Muscle layer of duodenum (tissue), 2 donors: ENCODE measurements at regions not wholly inside any gene's neighbourhood (a gene's known extent, or its start where the extent isn't known, plus 50 kb on each side); places are given as distances from the start of the nearest gene placed in this dataset.
"Not testable (repeated sequence)": the region's sequence is repeated elsewhere in the genome, so short reads cannot be mapped to it uniquely, and the experiment has no call there.

ENCODE experiments used
- H3K27ac ChIP-seq: one replicate; pipeline ENCODE4 v1.7.0; 2013; ENCODE audit warnings: mild to moderate bottlenecking, low read length
- H3K27me3 ChIP-seq: one replicate; pipeline ENCODE4 v1.7.0; 2013; ENCODE audit warnings: low read depth, mild to moderate bottlenecking, control low read depth, low read length
- H3K36me3 ChIP-seq, 2 donors: one replicate each; pipeline ENCODE4 v1.7.0; 2013; ENCODE audit warnings: low read length in 2 of 2, control low read depth in 1 of 2, mild to moderate bottlenecking in 1 of 2; ENCODE audit not compliant: insufficient read depth in 2 of 2, control insufficient read depth in 1 of 2
- H3K4me1 ChIP-seq, 2 donors: one replicate each; pipeline ENCODE4 v1.7.0; 2013; ENCODE audit warnings: low read length in 2 of 2, mild to moderate bottlenecking in 2 of 2, control low read depth in 1 of 2, moderate library complexity in 1 of 2; ENCODE audit not compliant: insufficient read depth in 2 of 2, control insufficient read depth in 1 of 2
- H3K4me3 ChIP-seq, 2 donors: one replicate each; pipeline ENCODE4 v1.7.0; 2013; ENCODE audit warnings: low read length in 2 of 2, low read depth in 1 of 2, mild to moderate bottlenecking in 1 of 2
- H3K9me3 ChIP-seq, 2 donors: one replicate each; pipeline ENCODE4 v1.7.0; 2013; ENCODE audit warnings: low read length in 2 of 2, control low read depth in 1 of 2, mild to moderate bottlenecking in 1 of 2; ENCODE audit not compliant: control insufficient read depth in 1 of 2
- donor health status: healthy.

GRCh38 chr10:9238041-9238440, 1183.6 kb downstream of the GATA3 start:
- no peaks in the 10 kb centered on the region for H3K36me3 ChIP-seq
- no peaks in the 10 kb centered on the region for H3K9me3 ChIP-seq
- H3K27ac ChIP-seq: no peak overlapping the region
- no peak overlapping the region for H3K4me3 ChIP-seq
- no peaks in the 10 kb centered on the region for H3K4me1 ChIP-seq
- H3K27me3 ChIP-seq: no peaks in the 10 kb centered on the region

- Histone ChIP-seq H3K4me1 (no peaks in the 10 kb centered on the region), H3K9me3 (no peaks in the 10 kb centered on the region), H3K4me3 (no peak overlapping the region), H3K27me3 (no peaks in the 10 kb centered on the region), H3K27ac (no peak overlapping the region), H3K36me3 (no peaks in the 10 kb centered on the region)
Measured at GRCh38 chr10:9239298-9239697, 1184.8 kb downstream of the GATA3 start.

DNA sequence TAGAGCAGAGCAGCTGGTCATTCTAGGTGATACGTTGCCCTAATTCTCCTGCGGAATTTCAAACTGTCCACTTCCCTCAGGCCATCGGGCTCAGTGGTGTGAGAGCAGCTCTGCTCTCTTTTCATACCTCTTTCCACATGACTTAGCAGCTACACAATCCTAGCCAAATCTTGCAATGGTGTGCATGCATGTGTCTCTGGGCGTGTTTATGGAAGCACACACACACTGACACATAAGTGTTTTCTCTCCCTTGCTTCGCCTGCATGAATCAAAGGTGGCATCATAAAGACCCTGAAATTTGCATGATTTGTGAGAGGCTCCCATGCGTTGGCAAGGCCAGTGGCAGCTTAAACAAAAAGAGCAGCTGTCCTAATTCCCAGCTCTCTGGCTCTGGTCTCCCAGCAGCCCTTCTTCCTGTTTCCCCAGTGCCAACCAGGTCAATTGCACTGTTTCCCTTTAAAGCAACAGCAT, 1189.5 kb downstream of the GATA3 start:
- no peak overlapping the region for H3K4me3 ChIP-seq
- H3K9me3 ChIP-seq: no peaks in the 10 kb centered on the region
- no peaks in the 10 kb centered on the region for H3K27me3 ChIP-seq
- no peak overlapping the region for H3K27ac ChIP-seq
- H3K4me1 ChIP-seq: no peaks in the 10 kb centered on the region
- no peaks in the 10 kb centered on the region for H3K36me3 ChIP-seq

DNA sequence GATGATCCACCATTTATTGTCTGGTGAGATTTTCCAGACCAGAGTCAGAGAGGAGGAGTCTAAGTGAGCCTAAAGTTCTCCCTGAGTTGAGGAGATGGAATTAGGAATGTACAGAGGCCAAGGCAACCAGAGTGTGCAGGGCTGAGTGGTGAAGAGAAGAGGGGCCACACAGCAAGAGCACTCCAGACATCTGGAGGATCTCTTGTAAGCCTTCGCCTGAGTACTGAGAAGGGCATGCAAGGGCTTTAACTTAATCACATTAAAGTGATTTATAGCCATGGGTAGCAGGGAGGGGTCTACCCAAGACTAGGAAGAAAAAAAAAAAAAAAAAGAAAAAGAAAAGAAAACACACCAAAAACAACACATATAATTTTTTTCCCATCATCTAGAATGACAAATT, 1190.4 kb downstream of the GATA3 start:
- Histone ChIP-seq H3K27me3 (no peaks in the 10 kb centered on the region), H3K4me3 (no peak overlapping the region), H3K36me3 (no peaks in the 10 kb centered on the region), H3K9me3 (no peaks in the 10 kb centered on the region), H3K27ac (no peak overlapping the region), H3K4me1 (no peaks in the 10 kb centered on the region)

DNA sequence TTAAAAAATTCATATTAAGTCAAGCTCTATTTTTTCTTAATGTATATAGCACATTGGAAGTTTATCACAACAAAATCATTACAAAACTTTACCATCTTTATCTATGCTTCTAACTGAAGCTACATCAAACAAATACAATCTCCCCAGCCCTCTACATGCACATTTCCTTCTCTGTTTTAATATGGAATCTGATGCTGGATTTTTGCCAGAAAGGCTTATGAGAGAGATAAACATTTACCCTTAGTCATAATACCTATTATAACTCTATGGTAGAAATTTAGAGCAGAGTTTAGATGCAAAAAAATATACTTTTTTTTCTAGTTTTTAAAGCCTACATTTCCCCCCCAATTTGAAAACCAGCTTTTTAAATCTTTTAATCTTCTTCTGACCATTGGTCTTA, 1198.6 kb downstream of the GATA3 start:
- Histone ChIP-seq H3K9me3 (no peaks in the 10 kb centered on the region), H3K27me3 (no peaks in the 10 kb centered on the region), H3K4me1 (no peaks in the 10 kb centered on the region), H3K27ac (no peak overlapping the region), H3K36me3 (no peaks in the 10 kb centered on the region), H3K4me3 (no peak overlapping the region)

DNA sequence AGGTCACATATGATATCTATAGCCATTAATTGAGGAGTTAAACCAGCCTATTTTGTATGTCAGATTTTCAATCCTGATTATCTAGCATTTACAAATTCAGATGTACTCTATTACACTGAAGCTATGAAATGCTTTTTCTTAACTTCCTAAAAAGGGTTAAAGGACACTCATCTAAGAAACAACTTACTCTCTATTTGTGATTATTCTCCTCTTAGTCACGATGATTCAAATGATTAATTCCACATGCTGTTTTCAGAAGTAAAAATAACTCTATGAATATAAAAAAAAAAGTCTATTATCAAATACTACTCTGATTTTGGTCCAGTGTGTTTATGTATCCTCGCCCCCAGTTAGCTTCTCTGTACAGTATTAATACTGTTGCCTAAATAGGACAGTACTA, 1199.9 kb downstream of the GATA3 start:
- Histone ChIP-seq H3K4me3 (no peak overlapping the region), H3K9me3 (no peaks in the 10 kb centered on the region), H3K27me3 (no peaks in the 10 kb centered on the region), H3K27ac (no peak overlapping the region), H3K4me1 (no peaks in the 10 kb centered on the region), H3K36me3 (no peaks in the 10 kb centered on the region)

DNA sequence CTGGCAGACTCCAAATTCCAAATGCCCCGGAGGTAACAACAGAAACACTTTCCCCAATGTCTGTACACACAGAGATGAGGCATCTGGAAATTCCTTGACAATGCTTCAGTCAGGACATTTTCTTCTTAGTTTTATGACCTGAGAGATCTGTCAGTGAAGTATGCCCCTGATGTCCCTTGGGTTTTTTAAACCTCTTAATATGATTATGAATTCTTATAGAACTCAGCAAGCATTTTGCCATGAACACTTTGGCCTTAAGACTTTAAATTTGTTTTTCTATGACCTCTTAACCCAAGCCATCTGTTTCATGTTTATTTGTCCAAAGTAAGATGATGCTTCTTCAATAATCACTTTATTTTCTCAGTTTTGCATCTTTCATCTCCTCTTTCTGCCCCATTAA, 1206.2 kb downstream of the GATA3 start:
- Histone ChIP-seq H3K27ac (no peak overlapping the region), H3K27me3 (no peaks in the 10 kb centered on the region)

DNA sequence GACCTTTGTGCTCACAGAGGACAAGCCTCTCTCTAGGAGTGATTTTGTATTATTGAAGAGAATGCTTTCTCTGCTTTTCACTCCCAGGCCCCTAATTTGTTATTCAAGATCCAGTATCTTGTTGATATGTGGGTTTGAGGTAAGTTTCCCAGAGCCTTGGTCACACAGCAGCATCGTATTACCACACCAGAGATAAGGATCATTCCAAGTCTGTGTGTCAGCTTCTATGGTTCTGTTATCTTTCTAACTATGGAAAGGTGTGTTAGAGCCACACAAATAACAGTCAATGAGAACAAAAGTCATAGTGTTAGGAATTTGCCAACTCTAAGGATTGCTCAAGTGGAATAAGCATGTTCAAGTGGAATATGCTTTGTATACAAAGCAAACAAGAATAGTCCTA, 1208.3 kb downstream of the GATA3 start:
- Histone ChIP-seq H3K9me3 (no peaks in the 10 kb centered on the region), H3K4me1 (no peaks in the 10 kb centered on the region), H3K27me3 (no peaks in the 10 kb centered on the region), H3K4me3 (no peak overlapping the region), H3K36me3 (no peaks in the 10 kb centered on the region), H3K27ac (no peak overlapping the region)

More for the DNA sequence above, 1206.2 kb downstream of the GATA3 start:
- H3K4me3 ChIP-seq: no peak overlapping the region
- no peaks in the 10 kb centered on the region for H3K36me3 ChIP-seq
- no peaks in the 10 kb centered on the region for H3K4me1 ChIP-seq
- H3K9me3 ChIP-seq: no peaks in the 10 kb centered on the region

- H3K9me3 ChIP-seq: no peaks in the 10 kb centered on the region
- no peaks in the 10 kb centered on the region for H3K27me3 ChIP-seq
- no peak overlapping the region for H3K27ac ChIP-seq
- H3K36me3 ChIP-seq: no peaks in the 10 kb centered on the region
- no peaks in the 10 kb centered on the region for H3K4me1 ChIP-seq
- H3K4me3 ChIP-seq: no peak overlapping the region
Measured at GRCh38 chr10:9268176-9268575, 1213.7 kb downstream of the GATA3 start.

GRCh38 chr10:9273126-9273833, 1218.8 kb downstream of the GATA3 start:
- not testable (repeated sequence) for H3K27ac ChIP-seq, H3K4me1 ChIP-seq, H3K4me3 ChIP-seq, H3K27me3 ChIP-seq, H3K36me3 ChIP-seq, H3K9me3 ChIP-seq

GRCh38 chr10:9274206-9274755, 1219.8 kb downstream of the GATA3 start:
- no peaks in the 10 kb centered on the region for H3K27me3 ChIP-seq
- no peak overlapping the region for H3K4me3 ChIP-seq
- H3K27ac ChIP-seq: no peak overlapping the region
- no peaks in the 10 kb centered on the region for H3K36me3 ChIP-seq
- no peaks in the 10 kb centered on the region for H3K4me1 ChIP-seq
- no peaks in the 10 kb centered on the region for H3K9me3 ChIP-seq

- no peaks in the 10 kb centered on the region for H3K4me1 ChIP-seq
- H3K27ac ChIP-seq: no peak overlapping the region
- no peaks in the 10 kb centered on the region for H3K27me3 ChIP-seq
- no peaks in the 10 kb centered on the region for H3K36me3 ChIP-seq
- H3K9me3 ChIP-seq: no peaks in the 10 kb centered on the region
- no peak overlapping the region for H3K4me3 ChIP-seq
Measured at GRCh38 chr10:9275861-9276260, 1221.4 kb downstream of the GATA3 start.
